Stimulated activated CD8-positive, alpha-beta memory T cell treated with anti-CD3 and anti-CD28 coated beads, Interleukin-4, amount 100 ng/mL, for 48 hours (primary cell): ENCODE measurements at regions not wholly inside any gene's neighbourhood (a gene's known extent, or its start where the extent isn't known, plus 50 kb on each side); places are given as distances from the start of the nearest gene placed in this dataset.
"Not testable (repeated sequence)": the region's sequence is repeated elsewhere in the genome, so short reads cannot be mapped to it uniquely, and the experiment has no call there.

Source experiments
- DNase-seq: peaks from one replicate; pipeline ENCODE4 v3.0.0-alpha.2; 2020

DNA sequence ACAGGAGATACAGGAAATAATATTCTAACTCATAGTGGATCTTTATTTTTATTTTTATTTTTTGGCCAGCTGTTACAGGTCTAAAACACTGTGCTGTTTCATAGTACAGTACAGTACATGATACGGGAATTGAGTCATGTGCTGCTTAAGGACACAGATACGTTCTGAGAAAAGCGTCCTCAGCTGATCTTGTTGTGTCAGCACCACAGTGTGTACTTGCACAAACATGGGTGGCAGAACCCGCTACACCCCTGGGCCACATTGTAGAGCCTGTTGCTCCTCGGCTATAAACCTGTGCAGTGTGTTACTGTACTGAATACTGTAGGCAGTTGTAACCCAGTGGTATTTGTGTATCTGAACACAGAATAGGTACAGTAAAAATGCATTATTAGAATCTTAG is 183.4 kb downstream of the OR4M2 start:
- no peak for DNase-seq

DNA sequence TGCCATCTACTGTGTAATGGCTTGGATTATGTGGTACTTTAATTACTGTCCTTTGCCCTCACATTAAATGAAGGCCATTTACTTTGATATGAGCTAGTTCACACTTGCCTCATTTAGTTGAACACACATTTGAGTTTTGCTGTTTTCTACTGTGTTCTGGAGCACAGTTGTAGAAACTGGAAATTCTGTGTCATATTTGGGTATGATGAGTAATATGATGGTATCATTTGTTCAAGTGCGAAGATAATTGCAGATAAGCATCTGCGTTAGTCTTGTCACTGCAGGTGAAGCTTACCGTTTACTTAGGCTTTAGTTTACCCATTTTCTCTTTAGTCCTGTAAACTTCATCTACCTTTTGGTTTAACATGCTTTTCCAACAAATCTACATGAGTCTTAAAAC is 183.9 kb downstream of the OR4M2 start:
- not testable (repeated sequence) for DNase-seq

DNA sequence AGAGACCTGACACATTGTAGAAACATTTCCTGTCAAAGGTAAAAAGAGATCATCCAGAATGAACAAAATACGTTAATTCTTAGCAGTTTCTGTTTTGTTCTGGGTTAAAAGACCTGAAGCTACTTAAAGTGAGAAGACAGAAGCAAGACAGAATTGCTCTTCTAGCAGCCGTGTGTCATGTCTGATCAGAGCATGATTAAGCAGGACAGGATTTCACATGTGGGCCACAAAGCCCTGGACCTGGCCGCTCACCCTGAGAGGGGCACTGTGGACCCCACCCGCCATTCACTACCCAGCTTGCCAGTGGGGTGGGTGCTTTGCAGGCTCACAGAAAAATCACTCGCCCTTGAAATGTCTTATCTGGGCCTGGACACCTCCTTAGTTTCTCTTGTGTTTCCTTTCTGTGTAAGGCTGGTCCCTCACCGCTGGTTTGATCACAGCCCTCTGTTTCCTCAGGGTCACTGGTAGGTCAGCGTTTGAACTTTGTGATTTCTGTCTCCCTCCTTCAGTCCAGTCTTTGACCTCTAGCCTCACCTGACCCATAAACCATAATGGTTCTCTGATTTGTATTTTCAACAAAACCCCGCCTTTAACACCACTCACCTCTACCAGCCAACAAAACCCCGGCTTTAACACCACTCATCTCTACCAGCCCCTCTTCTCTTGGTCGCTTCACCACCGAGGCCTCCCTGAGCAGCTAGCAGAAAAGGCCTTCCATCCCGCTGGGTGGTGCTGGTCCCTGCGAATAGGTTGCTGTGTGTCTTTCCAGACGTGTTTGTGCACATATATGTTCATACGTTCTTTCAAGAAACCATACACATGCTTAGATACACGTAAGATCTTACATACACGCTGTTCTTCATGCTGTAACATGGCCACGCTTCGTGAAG is 185.0 kb downstream of the OR4M2 start:
- DNase-seq = peak; percentile 60

DNA sequence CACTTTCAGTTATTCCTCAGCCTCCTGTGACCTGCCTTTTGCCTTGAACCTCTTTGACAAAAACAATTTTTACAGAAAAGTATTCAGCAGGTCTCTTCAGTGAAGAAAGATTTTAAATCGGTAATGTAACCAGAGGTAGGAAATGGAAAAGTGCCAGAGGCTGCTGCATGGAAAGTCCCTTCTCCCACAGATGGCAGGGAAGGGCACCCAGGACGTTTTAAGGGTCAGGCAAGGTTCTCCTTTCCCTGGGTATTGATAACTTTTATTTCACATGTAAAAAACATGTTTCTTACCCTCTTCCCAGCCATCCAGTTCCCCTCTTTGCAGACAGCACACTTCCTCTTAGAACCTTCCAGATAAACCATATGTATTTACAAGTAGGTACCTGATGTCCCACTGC is 185.6 kb downstream of the OR4M2 start:
- peak; percentile 23 for DNase-seq

DNA sequence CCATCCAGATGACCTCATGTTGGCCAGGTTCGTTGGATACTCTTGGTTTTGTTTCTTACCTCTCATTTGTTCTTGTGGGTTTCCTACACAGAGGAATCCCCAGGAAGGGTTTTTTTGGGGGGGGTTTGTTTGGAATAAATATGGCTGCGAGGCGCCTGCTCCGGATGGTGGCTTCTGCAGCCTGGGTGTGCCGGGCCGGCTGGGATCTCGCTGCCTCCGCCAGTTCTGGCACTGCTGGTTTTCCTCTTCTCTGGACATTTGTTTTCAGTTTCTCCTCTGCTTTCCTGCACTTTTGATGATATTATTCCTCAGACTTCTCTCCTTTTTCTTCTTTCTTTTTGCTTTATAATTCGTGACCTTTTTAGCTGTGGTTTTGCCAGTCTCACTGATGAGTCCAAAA is 187.4 kb downstream of the OR4M2 start:
- no peak for DNase-seq

DNA sequence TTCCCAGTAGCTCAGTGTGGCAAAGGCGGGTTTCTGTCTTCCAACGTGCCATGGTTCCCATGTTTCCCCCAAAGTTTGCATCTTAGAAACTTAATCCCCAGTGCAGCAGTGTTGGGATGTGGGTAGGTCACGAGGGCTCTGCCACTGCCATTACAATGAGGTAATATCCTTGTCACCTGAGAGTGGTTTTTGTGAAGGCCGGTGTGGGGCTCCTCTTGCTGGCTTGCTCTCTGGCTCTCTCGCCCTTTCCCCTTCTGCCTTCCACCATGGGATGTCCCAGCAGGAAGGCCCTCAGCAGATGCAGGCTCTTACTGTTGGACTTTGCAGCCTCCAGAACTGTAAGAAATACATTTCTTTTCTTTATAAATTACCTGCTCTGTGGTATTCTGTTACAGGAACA is 187.9 kb downstream of the OR4M2 start:
- DNase-seq = peak; percentile 25

DNA sequence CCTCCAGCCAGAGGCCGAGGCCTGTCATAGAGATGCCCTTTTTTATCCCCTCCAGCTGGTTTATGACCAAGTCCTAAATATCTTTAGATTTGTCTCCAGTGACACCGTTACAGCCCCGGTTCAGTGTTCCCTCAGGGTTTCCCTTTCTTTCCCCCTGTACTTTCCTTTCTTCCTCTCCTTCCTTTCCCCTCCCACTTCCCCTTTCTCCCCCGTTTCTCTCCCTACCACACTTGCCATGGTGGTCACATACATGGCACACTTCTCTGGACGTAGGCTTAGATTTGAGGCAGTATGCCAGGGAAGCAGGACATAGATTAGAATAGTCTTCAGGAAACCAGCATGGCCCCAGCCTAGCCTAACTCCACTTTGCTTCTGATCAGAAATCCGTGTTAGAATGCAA is 188.3 kb downstream of the OR4M2 start:
- peak; percentile 17 for DNase-seq

DNA sequence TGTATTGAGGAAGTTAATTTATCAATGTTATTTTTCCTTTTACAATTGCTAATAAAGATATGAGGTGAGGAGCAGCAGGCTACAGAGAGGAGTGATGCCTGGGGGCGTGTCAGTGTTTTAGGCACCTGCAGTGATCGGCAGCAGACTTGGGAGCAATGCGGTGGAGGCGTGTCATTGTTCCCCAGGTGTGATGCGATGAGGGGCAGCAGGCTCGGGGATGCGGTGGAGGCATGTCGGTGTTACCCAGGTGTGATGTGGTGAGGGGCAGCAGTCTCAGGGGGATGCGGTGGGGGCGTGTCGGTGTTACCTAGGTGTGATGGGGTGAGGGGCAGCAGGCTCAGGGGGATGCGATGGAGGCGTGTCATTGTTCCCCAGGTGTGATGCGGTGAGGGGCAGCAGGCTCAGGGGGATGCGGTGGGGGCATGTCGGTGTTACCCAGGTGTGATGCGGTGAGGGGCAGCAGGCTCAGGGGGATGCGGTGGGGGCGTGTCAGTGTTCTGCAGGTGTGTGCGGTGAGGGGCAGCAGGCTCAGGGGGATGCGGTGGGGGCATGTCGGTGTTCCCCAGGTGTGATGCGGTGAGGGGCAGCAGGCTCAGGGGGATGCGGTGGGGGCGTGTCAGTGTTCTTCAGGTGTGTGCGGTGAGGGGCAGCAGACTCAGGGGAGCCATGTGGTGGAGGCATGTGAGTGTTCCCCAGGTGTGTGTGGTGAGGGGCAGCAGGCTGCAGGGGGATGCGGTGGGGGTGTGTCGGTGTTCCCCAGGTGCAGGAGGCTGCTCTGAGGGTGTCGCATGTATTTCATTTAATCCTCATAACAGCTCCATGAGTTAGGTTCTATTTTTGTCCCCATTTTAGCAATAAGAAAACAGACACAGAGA is 186.2 kb upstream of the GOLGA6L22 start:
- not testable (repeated sequence) for DNase-seq

DNA sequence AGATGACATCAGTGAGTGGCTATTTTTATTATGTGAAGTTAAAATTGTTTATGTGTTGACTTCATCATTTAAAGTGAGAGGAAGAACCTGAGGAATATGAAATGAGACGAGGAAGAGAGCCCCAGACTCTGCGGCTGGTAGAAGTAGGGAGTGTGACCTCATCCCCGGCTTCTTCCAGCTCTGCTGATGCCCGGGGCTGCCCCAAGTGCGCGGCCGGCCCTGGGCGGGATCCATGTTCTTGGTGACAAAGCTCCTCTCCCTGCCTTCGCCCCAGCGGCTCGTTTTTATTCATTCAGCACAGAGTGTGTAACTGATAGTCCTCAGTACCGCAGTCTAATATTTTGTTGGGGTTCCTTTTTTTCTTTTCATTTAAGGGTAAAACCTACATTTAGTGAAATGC is 185.5 kb upstream of the GOLGA6L22 start:
- not testable (repeated sequence) for DNase-seq

DNA sequence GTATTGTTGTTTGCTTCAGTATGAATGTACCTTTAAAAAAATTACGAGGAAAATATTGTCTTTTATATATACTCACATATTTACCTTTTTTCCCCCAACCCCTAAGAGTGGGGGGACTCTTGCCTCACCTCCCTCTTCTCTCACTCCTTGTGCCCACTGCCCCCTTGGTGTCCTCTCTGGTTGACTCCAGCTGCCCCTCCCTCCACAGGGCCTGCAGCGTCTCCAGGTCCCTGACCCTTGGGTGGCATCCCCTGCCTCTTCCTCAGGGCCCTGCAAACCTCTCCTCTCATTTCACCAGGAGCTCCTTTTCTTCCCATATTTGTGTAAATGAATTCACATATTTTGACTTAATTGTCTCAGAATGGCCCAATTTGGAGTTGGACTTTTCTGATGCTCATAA is 184.3 kb upstream of the GOLGA6L22 start:
- not testable (repeated sequence) for DNase-seq

DNA sequence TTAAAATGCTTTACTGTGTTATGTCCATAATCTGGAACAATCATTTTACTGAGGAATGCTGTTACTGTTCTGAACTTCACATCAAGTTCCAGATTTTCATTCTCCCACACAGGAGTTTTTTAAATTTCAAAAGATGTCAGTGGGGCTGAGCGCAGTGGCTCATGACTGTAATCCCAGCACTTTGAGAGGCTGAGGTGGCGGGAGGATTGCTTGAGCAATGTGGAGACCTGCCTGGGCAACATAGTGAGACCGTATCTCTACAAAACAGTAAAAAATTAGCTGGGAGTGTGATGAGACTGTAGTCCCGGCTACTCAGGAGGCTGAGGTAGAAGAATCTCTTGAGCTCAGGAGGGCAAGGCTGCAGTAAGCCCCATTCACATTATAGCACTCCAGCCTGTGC is 177.9 kb upstream of the GOLGA6L22 start:
- not testable (repeated sequence) for DNase-seq

DNA sequence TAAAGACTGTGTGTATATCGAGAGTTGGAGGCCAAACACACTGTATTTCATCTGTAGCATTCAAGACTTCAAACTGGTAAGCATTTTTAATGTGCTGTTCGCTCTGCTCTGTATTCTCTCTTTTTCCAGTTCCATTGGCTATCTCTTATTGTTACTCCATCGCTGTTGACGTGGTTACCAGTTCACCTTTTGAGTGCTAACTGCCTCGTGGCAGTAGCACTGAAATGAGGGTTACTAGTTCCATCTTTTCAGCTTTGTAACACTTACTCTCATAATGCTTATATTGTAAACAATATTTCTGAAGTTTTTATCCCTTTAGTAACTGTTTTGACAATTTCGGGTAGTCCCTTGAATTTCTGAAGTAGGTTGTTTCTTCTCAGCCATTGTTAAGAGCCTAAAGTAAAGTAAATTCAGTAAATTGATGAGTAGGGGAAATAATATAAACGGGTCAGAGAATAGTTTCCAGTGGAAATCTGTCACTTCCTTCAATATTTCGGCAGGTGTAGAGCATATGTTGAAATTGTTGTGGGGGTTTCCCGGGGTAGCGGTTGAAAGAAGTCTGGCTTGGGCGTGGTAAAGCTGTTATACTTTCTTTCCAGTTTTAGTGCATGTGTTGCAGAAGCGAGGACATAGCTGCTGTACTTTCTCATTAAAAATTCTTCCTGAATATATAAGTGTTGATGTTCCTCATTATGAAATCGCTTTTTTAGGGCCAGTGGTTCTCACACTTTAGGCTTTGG is 175.7 kb upstream of the GOLGA6L22 start:
- DNase-seq = not testable (repeated sequence)

DNA sequence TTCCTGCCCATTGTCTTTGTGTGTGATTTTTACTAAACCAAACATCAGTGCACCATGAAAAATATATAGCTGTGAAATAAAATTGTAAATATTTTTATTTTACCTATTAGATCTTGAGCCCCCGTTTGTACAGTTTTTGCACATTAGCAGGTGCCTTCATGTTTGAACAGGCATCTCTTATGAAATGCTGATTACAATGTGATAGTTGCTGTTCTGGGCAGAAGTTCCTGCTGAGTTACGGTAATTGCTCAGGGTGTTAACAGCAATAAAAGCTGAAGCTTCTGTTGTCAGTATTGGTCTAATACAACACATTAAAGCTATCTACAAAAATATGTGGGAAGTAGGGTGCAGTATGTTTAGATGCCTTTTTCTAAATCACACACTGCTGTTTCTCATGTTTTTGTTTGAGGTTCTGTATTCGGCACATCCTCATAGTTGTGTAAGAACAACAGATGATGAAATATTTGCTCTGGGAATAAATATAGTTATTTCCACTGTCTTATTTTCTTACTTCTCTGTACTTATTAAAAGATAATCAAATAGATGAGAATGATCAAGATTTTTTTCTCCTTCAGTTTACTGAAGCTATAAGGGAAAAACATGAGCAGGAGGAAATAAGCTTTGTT is 173.8 kb upstream of the GOLGA6L22 start:
- DNase-seq = not testable (repeated sequence)

DNA sequence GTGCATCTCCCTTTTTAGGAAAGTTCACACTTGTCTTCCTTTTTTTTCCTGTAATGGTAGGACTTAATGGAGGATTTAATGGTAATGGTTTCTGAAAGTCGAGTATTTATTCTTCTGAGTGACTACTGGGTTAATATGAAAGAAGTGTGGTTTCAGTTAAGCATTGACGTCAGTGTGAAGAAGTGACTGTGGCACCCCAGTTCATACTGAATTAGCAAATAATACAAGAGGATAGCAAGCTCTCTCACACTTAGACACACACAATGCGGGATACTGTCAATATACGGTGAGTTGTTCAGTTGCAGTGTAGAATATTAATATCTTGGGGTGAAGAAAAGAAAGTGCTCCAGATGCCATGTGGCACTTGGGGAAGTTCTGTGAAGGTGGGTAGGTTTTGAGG is 167.6 kb upstream of the GOLGA6L22 start:
- not testable (repeated sequence) for DNase-seq

DNA sequence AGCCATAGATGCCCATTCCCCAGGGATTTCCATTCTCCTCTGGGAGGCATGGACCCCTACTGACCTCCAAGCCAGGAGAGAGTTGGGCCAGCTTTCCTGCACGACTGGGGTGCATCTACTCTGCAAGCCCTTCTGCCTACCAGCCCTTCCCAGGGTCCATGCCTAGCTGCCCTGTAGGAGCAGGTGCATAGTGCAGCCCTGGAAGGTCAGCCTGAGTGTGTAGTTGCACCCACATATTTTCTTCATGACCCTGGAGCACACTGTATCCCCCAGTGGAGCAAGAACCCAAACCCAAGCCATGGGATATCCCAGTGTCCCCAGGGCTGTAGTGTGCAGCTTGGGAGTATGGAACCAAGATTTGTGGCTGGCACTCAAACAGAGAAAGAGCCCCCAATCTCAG is 155.6 kb upstream of the GOLGA6L22 start:
- not testable (repeated sequence) for DNase-seq
